GM18517 (cell line): ENCODE measurements at regions not wholly inside any gene's neighbourhood (a gene's known extent, or its start where the extent isn't known, plus 50 kb on each side); places are given as distances from the start of the nearest gene placed in this dataset.
"Not testable (repeated sequence)": the region's sequence is repeated elsewhere in the genome, so short reads cannot be mapped to it uniquely, and the experiment has no call there.

Source experiments
- ATAC-seq: cut with Tn5 transposase; IDR thresholded peaks from one replicate; pipeline ENCODE4 v1.9.1; 2021; ENCODE audit warnings: mild to moderate bottlenecking, moderate library complexity; ENCODE audit not compliant: unreplicated experiment

- ATAC-seq = not testable (repeated sequence)
Observed at GRCh38 chrX:19229896-19230295, 107.6 kb upstream of the ADGRG2 start.

GRCh38 chrX:19237901-19238300 lies 105.8 kb upstream of the PDHA1 start:
- ATAC-seq = no peak

- no peak for ATAC-seq
Observed at GRCh38 chrX:19243431-19243830, 100.3 kb upstream of the PDHA1 start.

DNA sequence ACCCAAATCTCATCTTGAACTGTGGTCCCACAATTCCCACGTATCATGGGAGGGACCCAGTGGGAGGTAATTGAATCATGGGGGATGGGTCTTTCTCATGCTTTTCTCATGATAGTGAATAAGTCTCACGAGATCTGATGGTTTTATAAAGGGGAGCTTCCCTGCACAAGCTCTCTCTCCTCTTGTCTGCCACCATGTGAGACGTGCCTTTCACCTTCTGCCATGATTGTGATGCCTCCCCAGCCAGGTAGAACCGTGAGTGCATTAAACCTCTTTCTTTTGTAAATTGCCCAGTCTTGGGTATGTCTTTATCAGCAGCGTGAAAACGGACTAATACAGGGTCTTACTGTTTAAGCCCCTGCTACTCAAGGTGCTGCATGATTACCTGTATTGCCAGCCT lies 98.8 kb upstream of the PDHA1 start:
- not testable (repeated sequence) for ATAC-seq

DNA sequence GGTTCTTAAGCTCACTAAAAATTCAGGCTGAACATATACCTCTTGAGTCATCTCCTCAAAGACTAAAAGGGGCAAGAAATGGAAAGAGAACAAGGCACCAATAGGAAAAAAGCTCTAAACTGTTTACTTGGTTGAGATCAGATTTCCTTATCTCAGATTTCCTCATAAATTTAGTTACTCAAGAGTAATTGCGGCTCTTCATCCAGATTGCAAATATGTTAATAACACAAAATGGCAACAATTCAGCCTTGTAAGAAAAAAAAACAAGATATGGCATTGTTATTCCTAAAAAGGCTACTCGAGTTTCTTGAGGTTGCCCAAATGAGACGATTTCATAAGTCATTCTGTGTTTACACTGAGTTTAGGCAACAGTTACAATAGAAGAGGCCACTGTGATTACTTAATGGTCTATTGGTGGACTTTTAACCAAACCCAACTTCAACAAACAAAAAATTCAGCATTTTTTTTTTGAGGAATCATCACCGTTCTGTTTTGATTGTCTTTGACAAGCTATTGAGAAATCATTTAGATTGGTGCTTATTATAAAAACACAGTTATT lies 97.9 kb upstream of the PDHA1 start:
- no peak for ATAC-seq

GRCh38 chrX:19256986-19257385 lies 86.7 kb upstream of the PDHA1 start:
- no peak for ATAC-seq

DNA sequence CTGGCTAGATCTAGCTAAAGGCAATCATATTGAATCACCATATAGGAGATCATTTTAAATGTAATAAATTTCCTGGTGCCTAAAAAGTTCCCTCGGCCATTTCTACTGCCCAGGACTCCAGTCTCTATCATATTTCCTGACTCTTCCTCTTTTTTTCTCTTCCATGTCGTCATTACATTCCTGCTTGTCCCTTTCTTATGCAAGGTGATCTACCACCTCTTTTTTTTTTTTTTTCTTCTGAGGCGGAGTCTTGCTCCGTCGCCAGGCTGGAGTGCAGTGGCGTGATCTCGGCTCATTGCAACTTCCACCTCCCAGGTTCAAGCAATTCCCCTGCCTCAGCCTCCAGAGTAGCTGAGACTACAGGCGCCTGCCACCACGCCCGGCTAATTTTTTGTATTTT lies 82.7 kb upstream of the PDHA1 start:
- not testable (repeated sequence) for ATAC-seq

- no peak for ATAC-seq
Observed at GRCh38 chrX:19270727-19271126, 73.0 kb upstream of the PDHA1 start.

- no peak for ATAC-seq
Observed at GRCh38 chrX:19272452-19272851, 71.3 kb upstream of the PDHA1 start.

DNA sequence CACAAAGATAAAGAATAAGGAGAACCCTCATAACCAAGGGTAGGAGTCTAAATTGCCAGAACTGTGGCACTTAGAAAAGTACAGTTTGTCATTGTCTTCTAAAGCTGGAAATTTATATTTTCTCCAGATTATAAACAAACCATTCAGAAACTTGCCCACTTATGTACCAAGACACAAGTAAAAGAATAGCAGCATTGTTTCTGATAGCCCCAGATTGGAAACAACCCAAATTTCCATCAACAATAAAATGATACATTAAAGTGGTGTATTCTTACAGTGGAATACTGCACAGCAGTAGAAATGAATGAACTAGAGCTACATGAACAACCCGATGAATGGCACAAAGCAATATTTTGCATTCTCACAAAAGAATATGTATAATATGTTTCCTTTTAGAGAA lies 63.1 kb upstream of the PDHA1 start:
- ATAC-seq = no peak

DNA sequence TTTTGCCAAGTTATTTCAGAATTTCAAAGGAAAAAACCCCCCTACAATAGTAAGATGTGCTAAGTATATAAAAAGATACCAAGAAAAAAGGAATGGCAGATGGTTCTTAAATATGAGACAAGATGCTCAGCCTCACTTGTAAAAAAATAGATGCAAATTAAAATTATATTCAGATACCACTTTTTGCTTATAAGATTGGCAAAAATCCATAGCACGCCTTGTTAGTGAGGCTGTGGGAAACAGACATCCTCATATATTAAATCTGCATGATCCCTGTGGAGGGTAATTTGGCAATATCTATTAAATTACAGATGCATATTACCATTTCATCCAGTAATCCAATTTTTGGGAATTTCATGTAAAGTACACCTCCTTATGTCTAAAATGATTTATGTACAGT lies 62.5 kb upstream of the PDHA1 start:
- ATAC-seq = no peak

- ATAC-seq = no peak
Observed at GRCh38 chrX:19283597-19284339, 60.0 kb upstream of the PDHA1 start.

GRCh38 chrX:19285857-19286256 lies 57.9 kb upstream of the PDHA1 start:
- ATAC-seq = no peak

- no peak for ATAC-seq
Observed at GRCh38 chrX:19291086-19291485, 52.6 kb upstream of the PDHA1 start.

DNA sequence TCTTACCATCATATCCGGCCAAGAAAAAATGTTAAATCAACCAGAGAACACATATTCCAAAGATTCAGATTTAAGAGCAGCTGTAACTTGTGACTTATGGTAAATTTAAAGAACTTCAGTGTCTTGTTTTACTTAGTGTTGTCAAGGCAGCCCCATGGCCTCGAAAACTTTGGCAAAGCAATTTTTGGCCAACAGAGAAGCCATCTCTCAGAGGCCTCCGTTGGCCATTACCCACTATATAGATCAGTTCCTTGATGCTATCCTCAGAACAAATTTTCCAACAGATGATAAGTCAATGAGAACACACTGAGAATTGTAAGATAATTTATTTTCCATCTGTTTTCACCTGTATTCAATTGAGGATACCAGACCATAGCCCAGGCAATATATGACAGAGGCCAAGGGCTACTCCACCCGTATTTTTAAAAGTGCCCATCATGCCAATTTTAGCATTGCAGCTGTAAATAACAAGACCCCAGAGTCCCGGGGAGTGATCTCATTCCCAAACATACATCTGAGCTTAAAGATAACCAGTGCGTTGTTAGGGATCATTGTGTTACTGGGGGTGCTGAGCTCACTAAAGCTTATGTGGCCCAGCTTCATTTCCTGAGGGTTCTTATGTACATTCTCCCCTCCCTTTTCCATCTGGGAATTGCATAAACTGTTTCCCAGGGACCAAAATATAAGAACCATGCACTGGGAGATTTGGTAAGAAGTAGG lies 50.0 kb upstream of the PDHA1 start:
- no peak for ATAC-seq
